Right lobe of liver (tissue), 4 donors: ENCODE measurements at regions not wholly inside any gene's neighbourhood (a gene's known extent, or its start where the extent isn't known, plus 50 kb on each side); places are given as distances from the start of the nearest gene placed in this dataset.

Source experiments
- POLR2A ChIP-seq: fragments of 450-650 bp; IDR thresholded peaks from one replicate; pipeline ENCODE4 v1.6.1; 2017; ENCODE audit warnings: antibody characterized with exemption, mild to moderate bottlenecking
- TF ChIP-seq, protein P1 (sequence below), 4 donors: fragments of 200-600 bp in 3 of 4; fragments of 450-650 bp in 1 of 4; IDR thresholded peaks; one replicate each; pipeline versions ENCODE4 v1.5.1 to v1.8.0; 2016 to 2022; ENCODE audit warnings: antibody characterized with exemption in 4 of 4, mild to moderate bottlenecking in 2 of 4
- donor health status: DM: no; HTN: no; CAD: no.
- donor health status: DM: no; HTN: no; CAD: no.
- donor health status: DM: no; HTN: yes; CAD: no.

DNA sequence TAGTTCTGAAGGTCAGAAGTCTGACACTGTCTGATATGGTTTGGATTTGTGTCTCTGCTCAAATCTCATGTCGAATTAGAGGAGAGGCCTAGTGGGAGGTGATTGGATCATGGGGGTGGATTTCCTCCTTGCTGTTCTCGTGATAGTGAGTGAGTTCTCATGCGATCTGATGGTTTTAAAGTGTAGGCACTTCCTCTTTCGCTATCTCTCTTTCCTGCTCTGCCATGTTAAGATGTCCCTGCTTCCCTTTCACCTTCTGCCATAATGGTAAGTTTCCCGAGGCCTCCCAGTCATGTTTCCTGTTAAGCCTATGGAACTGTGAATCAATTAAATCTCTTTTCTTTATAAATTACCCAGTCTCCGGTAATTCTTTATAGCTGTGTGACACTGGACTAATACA lies 84.1 kb upstream of the TMTC1 start:
- TF ChIP-seq, protein P1, sequence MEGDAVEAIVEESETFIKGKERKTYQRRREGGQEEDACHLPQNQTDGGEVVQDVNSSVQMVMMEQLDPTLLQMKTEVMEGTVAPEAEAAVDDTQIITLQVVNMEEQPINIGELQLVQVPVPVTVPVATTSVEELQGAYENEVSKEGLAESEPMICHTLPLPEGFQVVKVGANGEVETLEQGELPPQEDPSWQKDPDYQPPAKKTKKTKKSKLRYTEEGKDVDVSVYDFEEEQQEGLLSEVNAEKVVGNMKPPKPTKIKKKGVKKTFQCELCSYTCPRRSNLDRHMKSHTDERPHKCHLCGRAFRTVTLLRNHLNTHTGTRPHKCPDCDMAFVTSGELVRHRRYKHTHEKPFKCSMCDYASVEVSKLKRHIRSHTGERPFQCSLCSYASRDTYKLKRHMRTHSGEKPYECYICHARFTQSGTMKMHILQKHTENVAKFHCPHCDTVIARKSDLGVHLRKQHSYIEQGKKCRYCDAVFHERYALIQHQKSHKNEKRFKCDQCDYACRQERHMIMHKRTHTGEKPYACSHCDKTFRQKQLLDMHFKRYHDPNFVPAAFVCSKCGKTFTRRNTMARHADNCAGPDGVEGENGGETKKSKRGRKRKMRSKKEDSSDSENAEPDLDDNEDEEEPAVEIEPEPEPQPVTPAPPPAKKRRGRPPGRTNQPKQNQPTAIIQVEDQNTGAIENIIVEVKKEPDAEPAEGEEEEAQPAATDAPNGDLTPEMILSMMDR (IDR thresholded peaks at IDR 0.05), result no peak
- no peak for TF ChIP-seq POLR2A
